K562 (cell line): ENCODE measurements at regions not wholly inside any gene's neighbourhood (a gene's known extent, or its start where the extent isn't known, plus 50 kb on each side); places are given as distances from the start of the nearest gene placed in this dataset.

ENCODE experiments used
- ATAC-seq: fragments of 200-7000 bp; cut with Tn5 transposase; 3 replicates; pipeline ENCODE4 v1.9.1; 2020; ENCODE audit warnings: moderate library complexity
- BruUV-seq: library from RNA; stranded (reverse); fragments of 400-500 nt; replicated peaks from 2 replicates; lab custom pipeline; 2021; lab: Mats Ljungman, UMichigan
- CTCF ChIA-PET: fragments of 300-600 bp; formaldehyde crosslinking; extraction: SDS; loops from one replicate; lab custom pipeline; 2021; ENCODE audit warnings: low intra/inter-chr PET ratio; lab: Yijun Ruan, JAX
- POLR2A ChIA-PET: fragments of 300-600, 350-650 bp; sonication (Branson Sonifier 250); formaldehyde crosslinking; extraction: SDS; loops from one replicate; lab custom pipeline; 2021; ENCODE audit warnings: antibody characterized with exemption, inconsistent platforms; lab: Yijun Ruan, JAX
- DNase-seq, 4 experiments: peaks; one replicate each; pipeline versions ENCODE4 v3.0.0 to v3.0.0-alpha.2; 2011 to 2018; ENCODE audit warnings: low spot score in 3 of 4, mixed read lengths in 3 of 4; ENCODE audit errors: extremely low read depth in 1 of 4
- FAIRE-seq: peaks from 2 replicates; lab custom pipeline; 2011; peaks lifted over from hg19 to GRCh38; lab: Jason Lieb, UNC
- H2AFZ ChIP-seq: 2 replicates; pipeline ENCODE4 v1.6.0; 2011; ENCODE audit warnings: low read depth, low read length, control low read depth, inconsistent platforms
- H3K27ac ChIP-seq: fragments of 200-600 bp; 3 replicates; pipeline ENCODE4 v1.8.0; 2011; ENCODE audit warnings: low read depth, mild to moderate bottlenecking, control low read depth, inconsistent platforms, low read length, moderate library complexity, mixed read lengths; ENCODE audit errors: extremely low read depth
- H3K27me3 ChIP-seq, 2 experiments: fragments of 300-600 bp in 1 of 2; 2 replicates in 1 of 2; 3 replicates in 1 of 2; pipeline versions ENCODE4 v1.6.0 to v1.8.0; 2011; ENCODE audit warnings: inconsistent platforms in 2 of 2, low read length in 2 of 2, mild to moderate bottlenecking in 1 of 2, mixed read lengths in 1 of 2, moderate library complexity in 1 of 2; ENCODE audit not compliant: control insufficient read depth in 2 of 2, insufficient read depth in 2 of 2
- H3K36me3 ChIP-seq: fragments of 300-600 bp; 3 replicates; pipeline ENCODE4 v1.8.0; 2011; ENCODE audit warnings: mild to moderate bottlenecking, low read length, inconsistent platforms; ENCODE audit not compliant: control insufficient read depth, insufficient read depth
- H3K4me1 ChIP-seq, 2 experiments: fragments of 200-600 bp in 1 of 2; replicated peaks in 1 of 2; 2 replicates in 1 of 2; 3 replicates in 1 of 2; pipeline versions ENCODE4 v1.5.1 to v1.8.0; 2011; ENCODE audit warnings: inconsistent platforms in 2 of 2, low read length in 2 of 2, mild to moderate bottlenecking in 1 of 2, mixed read lengths in 1 of 2, moderate library complexity in 1 of 2; ENCODE audit not compliant: control insufficient read depth in 2 of 2, insufficient read depth in 2 of 2
- H3K4me2 ChIP-seq: 2 replicates; pipeline ENCODE4 v1.6.1; 2011; ENCODE audit warnings: low read length, control low read depth, inconsistent platforms, mixed read lengths; ENCODE audit not compliant: insufficient read depth
- H3K4me3 ChIP-seq: fragments of 200-600 bp; sonication (generic), shearing (Covaris generic); 2 replicates; pipeline ENCODE4 v1.5.1; 2016; ENCODE audit warnings: control low read depth, inconsistent platforms
- H3K79me2 ChIP-seq: fragments of 200-600 bp; 3 replicates; pipeline ENCODE4 v1.8.0; 2011; ENCODE audit warnings: low read length, inconsistent platforms; ENCODE audit not compliant: control insufficient read depth, insufficient read depth
- H3K9ac ChIP-seq, 2 experiments: 2 replicates each; pipeline versions ENCODE4 v1.6.0 to v1.6.1; 2011; ENCODE audit warnings: low read depth in 2 of 2, low read length in 2 of 2, control low read depth in 1 of 2, inconsistent platforms in 1 of 2, mild to moderate bottlenecking in 1 of 2, mixed read lengths in 1 of 2; ENCODE audit not compliant: insufficient read depth in 1 of 2
- H3K9me1 ChIP-seq: one replicate; pipeline ENCODE4 v1.6.0; 2011; ENCODE audit warnings: inconsistent platforms, mild to moderate bottlenecking, low read length, moderate library complexity; ENCODE audit not compliant: control insufficient read depth, insufficient read depth
- H3K9me3 ChIP-seq: replicated peaks from 2 replicates; pipeline ENCODE4 v1.5.1; 2011; ENCODE audit warnings: low read depth, low read length, inconsistent platforms; ENCODE audit not compliant: control insufficient read depth, insufficient read depth
- H4K20me1 ChIP-seq: replicated peaks from 2 replicates; pipeline ENCODE4 v1.6.1; 2011; ENCODE audit warnings: low read length, inconsistent platforms, mixed read lengths; ENCODE audit not compliant: control insufficient read depth, insufficient read depth
- CHD1 ChIP-seq: fragments of 200-600 bp; sonication (generic); IDR thresholded peaks from one replicate; pipeline ENCODE4 v1.6.1; 2012; ENCODE audit warnings: mild to moderate bottlenecking, moderate library complexity, low read length, inconsistent platforms
- DACH1 ChIP-seq: fragments of 450-650 bp; IDR thresholded peaks from 2 replicates; pipeline ENCODE4 v1.6.1; 2018; ENCODE audit not compliant: partially characterized antibody
- HNRNPL ChIP-seq: fragments of 200-400 bp; formaldehyde crosslinking; IDR thresholded peaks from 2 replicates; pipeline ENCODE4 v1.6.1; 2017; ENCODE audit warnings: low read depth, mild to moderate bottlenecking, low read length
- OTX1 ChIP-seq: fragments of 450-650 bp; formaldehyde crosslinking; IDR thresholded peaks from 2 replicates; pipeline ENCODE4 v1.4.0; 2022; ENCODE audit warnings: mild to moderate bottlenecking
- RBFOX2 ChIP-seq: fragments of 200-400 bp; formaldehyde crosslinking; IDR thresholded peaks from 2 replicates; pipeline ENCODE4 v1.6.1; 2017; ENCODE audit warnings: low read depth, mild to moderate bottlenecking, low read length, moderate library complexity
- SIRT6 ChIP-seq: IDR thresholded peaks from one replicate; pipeline ENCODE4 v1.6.1; 2012; ENCODE audit warnings: low read depth, mild to moderate bottlenecking, control low read depth, inconsistent platforms, low read length, moderate library complexity
- SMARCE1 ChIP-seq: fragments of 450-650 bp; IDR thresholded peaks from 2 replicates; pipeline ENCODE4 v1.7.1; 2016; ENCODE audit warnings: mild to moderate bottlenecking
- ZBTB2 ChIP-seq: fragments of 450-650 bp; IDR thresholded peaks from 2 replicates; pipeline ENCODE4 v1.6.1; 2016; ENCODE audit warnings: antibody characterized with exemption
- WGBS: fragments of 100-300 bp; shearing (Covaris generic); methylation state at CpG from one replicate; pipeline ENCODE4 v1.1.6; 2016; ENCODE audit warnings: low coverage, mixed read lengths; ENCODE audit not compliant: insufficient coverage; ENCODE audit errors: missing lambda C conversion rate; 5-methylcytosine and 5-hydroxymethylcytosine counted together
- in situ Hi-C: fragments of 300-500 bp; cut with MboI; formaldehyde crosslinking; loops from 4 replicates; pipeline ENCODE4 v1.15.0; 2018; ENCODE audit warnings: inconsistent platforms, mixed read lengths
- intact Hi-C: fragments of 100-400 bp; cut with micrococcal nuclease; formaldehyde crosslinking; loops from 2 replicates; pipeline ENCODE4 v1.14.2; 2022

GRCh38 chr2:217275091-217275490 is 415.2 kb upstream of the TNP1 start:
- DNase-seq = no peak
- no peak overlapping the region for H3K27ac ChIP-seq
- ChIA-PET CTCF (no interaction called here), POLR2A (interaction anchor here (1.2 kb wide), 1 partner anchor 11 kb away, joined by 5 read pairs; no protein-coding TSS in a partner anchor)
- H4K20me1 ChIP-seq = no peaks in the 10 kb centered on the region
- ATAC-seq = no peak
- in situ Hi-C loops (no loop called here), intact Hi-C loops (no loop called here)
- H3K9me3 ChIP-seq = no peaks in the 10 kb centered on the region
- no peaks in the 10 kb centered on the region for H3K36me3 ChIP-seq
- FAIRE-seq = no peak
- H3K9ac ChIP-seq = no peak overlapping the region
- BruUV-seq = no TSS peak
- H2AFZ ChIP-seq = no peak overlapping the region
- H3K9me1 ChIP-seq = no peaks in the 10 kb centered on the region
- no peak overlapping the region for H3K4me3 ChIP-seq
- 6% methylated on average over 5 of the region's 5 CpGs for WGBS
- H3K79me2 ChIP-seq = no peaks in the 10 kb centered on the region
- TF ChIP-seq HNRNPL (no peak), CHD1 (no peak), ZBTB2 (no peak), SMARCE1 (no peak)
- H3K4me2 ChIP-seq = no peak overlapping the region
- 0 out of 5 replicates have a peak, but pooled peaks cover 0 to 4% of the 10 kb centered on the region in 2 experiments for H3K27me3 ChIP-seq
- no peaks in the 10 kb centered on the region for H3K4me1 ChIP-seq

GRCh38 chr2:217274578-217274977 is 414.7 kb upstream of the TNP1 start:
- WGBS = 0% methylated on average over 2 of the region's 4 CpGs
- no peaks in the 10 kb centered on the region for H4K20me1 ChIP-seq
- no peaks in the 10 kb centered on the region for H3K9me1 ChIP-seq
- H3K36me3 ChIP-seq = no peaks in the 10 kb centered on the region
- DNase-seq (no peak), ATAC-seq (no peak)
- no peak overlapping the region for H3K4me2 ChIP-seq
- H3K27ac ChIP-seq = no peak overlapping the region
- POLR2A ChIA-PET = interaction anchor here (1.2 kb wide), 1 partner anchor 11 kb away, joined by 5 read pairs; no protein-coding TSS in a partner anchor
- H3K4me1 ChIP-seq = no peaks in the 10 kb centered on the region
- H2AFZ ChIP-seq = no peak overlapping the region
- H3K9me3 ChIP-seq = no peaks in the 10 kb centered on the region
- H3K27me3 ChIP-seq = 0 out of 5 replicates have a peak, but pooled peaks cover 0 to 4% of the 10 kb centered on the region in 2 experiments
- no peak overlapping the region for H3K9ac ChIP-seq
- in situ Hi-C loops = no loop called here
- H3K79me2 ChIP-seq = no peaks in the 10 kb centered on the region
- no TSS peak for BruUV-seq
- TF ChIP-seq SIRT6 (no peak), DACH1 (no peak), OTX1 (CRISPR knock-in tag) (no peak), RBFOX2 (no peak)
- TF ChIP-seq, all 486 proteins: peak for 0
- intact Hi-C loops = no loop called here
- no peak overlapping the region for H3K4me3 ChIP-seq
- CTCF ChIA-PET = no interaction called here
- no peak for FAIRE-seq
